H9 (cell line): ENCODE measurements at regions not wholly inside any gene's neighbourhood (a gene's known extent, or its start where the extent isn't known, plus 50 kb on each side); places are given as distances from the start of the nearest gene placed in this dataset.

Source experiments
- DNase-seq: peaks from one replicate; pipeline ENCODE4 v3.0.0-alpha.2; 2017
- H2AFZ ChIP-seq: one replicate; pipeline ENCODE4 v1.6.1; 2013; ENCODE audit warnings: mild to moderate bottlenecking, low read length, control low read depth, moderate library complexity
- H2AK5ac ChIP-seq: 2 replicates; pipeline ENCODE4 v1.6.1; 2013; ENCODE audit warnings: low read length, control low read depth, mixed read lengths; ENCODE audit not compliant: insufficient read length
- H2BK120ac ChIP-seq: one replicate; pipeline ENCODE4 v1.6.1; 2013; ENCODE audit warnings: low read depth, mild to moderate bottlenecking, low read length, control low read depth, inconsistent platforms; ENCODE audit not compliant: poor library complexity, severe bottlenecking
- H2BK12ac ChIP-seq: 2 replicates; pipeline ENCODE4 v1.6.1; 2013; ENCODE audit warnings: low read length, control low read depth, mixed read lengths, low read depth; ENCODE audit not compliant: insufficient read length
- H2BK15ac ChIP-seq: 2 replicates; pipeline ENCODE4 v1.6.1; 2013; ENCODE audit warnings: low read depth, low read length, control low read depth
- H2BK20ac ChIP-seq: one replicate; pipeline ENCODE4 v1.6.1; 2013; ENCODE audit warnings: low read depth, mild to moderate bottlenecking, low read length, control low read depth, inconsistent platforms; ENCODE audit not compliant: poor library complexity, severe bottlenecking
- H2BK5ac ChIP-seq: 2 replicates; pipeline ENCODE4 v1.6.1; 2013; ENCODE audit warnings: low read length, control low read depth, mixed read lengths; ENCODE audit not compliant: insufficient read length
- H3K14ac ChIP-seq: 2 replicates; pipeline ENCODE4 v1.6.1; 2013; ENCODE audit warnings: low read length, control low read depth; ENCODE audit not compliant: insufficient read depth
- H3K18ac ChIP-seq: 2 replicates; pipeline ENCODE4 v1.6.1; 2013; ENCODE audit warnings: low read depth, mild to moderate bottlenecking, mixed read lengths, low read length, control low read depth; ENCODE audit not compliant: insufficient read length
- H3K23ac ChIP-seq: 2 replicates; pipeline ENCODE4 v1.6.1; 2013; ENCODE audit warnings: low read length, control low read depth, mixed read lengths, low read depth; ENCODE audit not compliant: insufficient read length
- H3K23me2 ChIP-seq: 2 replicates; pipeline ENCODE4 v1.6.1; 2013; ENCODE audit warnings: low read depth, mild to moderate bottlenecking, mixed read lengths, low read length, control low read depth; ENCODE audit not compliant: insufficient read length, poor library complexity, severe bottlenecking
- H3K27ac ChIP-seq: 2 replicates; pipeline ENCODE4 v1.5.1; 2013; ENCODE audit warnings: low read length, control low read depth, mixed read lengths, low read depth; ENCODE audit not compliant: insufficient read length
- H3K27me3 ChIP-seq: 2 replicates; pipeline ENCODE4 v1.6.1; 2013; ENCODE audit warnings: low read length, control low read depth, inconsistent platforms; ENCODE audit not compliant: insufficient read depth
- H3K4ac ChIP-seq: 2 replicates; pipeline ENCODE4 v1.6.1; 2013; ENCODE audit warnings: low read depth, mild to moderate bottlenecking, control low read depth, inconsistent platforms, low read length, moderate library complexity
- H3K4me1 ChIP-seq: 2 replicates; pipeline ENCODE4 v1.6.1; 2013; ENCODE audit warnings: low read length, control low read depth, inconsistent platforms; ENCODE audit not compliant: insufficient read depth
- H3K4me2 ChIP-seq: 2 replicates; pipeline ENCODE4 v1.6.1; 2013; ENCODE audit warnings: low read length, control low read depth, mixed read lengths; ENCODE audit not compliant: insufficient read length, insufficient read depth
- H3K56ac ChIP-seq: 2 replicates; pipeline ENCODE4 v1.6.1; 2013; ENCODE audit warnings: low read depth, mild to moderate bottlenecking, mixed read lengths, low read length, control low read depth; ENCODE audit not compliant: insufficient read length
- H3K79me1 ChIP-seq: 2 replicates; pipeline ENCODE4 v1.6.1; 2013; ENCODE audit warnings: low read depth, mild to moderate bottlenecking, moderate library complexity, low read length, control low read depth, inconsistent platforms; ENCODE audit not compliant: insufficient read depth, poor library complexity, severe bottlenecking
- H3K79me2 ChIP-seq: 2 replicates; pipeline ENCODE4 v1.6.1; 2013; ENCODE audit warnings: low read length, control low read depth, inconsistent platforms; ENCODE audit not compliant: insufficient read depth
- H3K9ac ChIP-seq: 2 replicates; pipeline ENCODE4 v1.6.1; 2013; ENCODE audit warnings: low read length, control low read depth, mixed read lengths; ENCODE audit not compliant: insufficient read length; ENCODE audit errors: extremely low read depth
- H3K9me3 ChIP-seq: one replicate; pipeline ENCODE4 v1.6.1; 2013; ENCODE audit warnings: low read depth, low read length, inconsistent platforms; ENCODE audit not compliant: control insufficient read depth
- H3T11ph ChIP-seq: one replicate; pipeline ENCODE4 v1.6.1; 2013; ENCODE audit warnings: mild to moderate bottlenecking, low read length, control low read depth, inconsistent platforms
- H4K20me1 ChIP-seq: one replicate; pipeline ENCODE4 v1.6.1; 2013; ENCODE audit not compliant: control insufficient read depth, insufficient read length, insufficient read depth
- H4K5ac ChIP-seq: 2 replicates; pipeline ENCODE4 v1.6.1; 2013; ENCODE audit warnings: low read depth, mild to moderate bottlenecking, mixed read lengths, low read length, control low read depth; ENCODE audit not compliant: insufficient read length
- H4K8ac ChIP-seq: replicated peaks from 2 replicates; pipeline ENCODE4 v1.6.1; 2013; ENCODE audit warnings: low read length, control low read depth, mixed read lengths, low read depth; ENCODE audit not compliant: insufficient read length
- H4K91ac ChIP-seq: 2 replicates; pipeline ENCODE4 v1.6.1; 2013; ENCODE audit warnings: low read depth, mild to moderate bottlenecking, moderate library complexity, mixed read lengths, low read length, control low read depth; ENCODE audit not compliant: insufficient read length
- H3K27ac Mint-ChIP-seq, 3 experiments: 2 replicates in 2 of 3; 3 replicates in 1 of 3; pipeline ENCODE4 v1.8.0; 2020 to 2021; ENCODE audit warnings: mixed read lengths in 3 of 3, mild to moderate bottlenecking in 1 of 3, moderate library complexity in 1 of 3
- H3K27me3 Mint-ChIP-seq: 2 replicates; pipeline ENCODE4 v1.8.0; 2021; ENCODE audit warnings: low read depth, mild to moderate bottlenecking, moderate library complexity, mixed read lengths
- H3K36me3 Mint-ChIP-seq, 3 experiments: 2 replicates in 2 of 3; 3 replicates in 1 of 3; pipeline ENCODE4 v1.8.0; 2020 to 2021; ENCODE audit warnings: low read depth in 3 of 3, mixed read lengths in 3 of 3; ENCODE audit not compliant: insufficient read depth in 1 of 3
- H3K4me1 Mint-ChIP-seq, 2 experiments: 2 replicates each; pipeline ENCODE4 v1.8.0; 2020; ENCODE audit warnings: mixed read lengths in 2 of 2
- H3K4me3 Mint-ChIP-seq, 2 experiments: 2 replicates in 1 of 2; 3 replicates in 1 of 2; pipeline ENCODE4 v1.8.0; 2020 to 2021; ENCODE audit warnings: mild to moderate bottlenecking in 2 of 2, mixed read lengths in 2 of 2, moderate library complexity in 1 of 2
- H3K9me3 Mint-ChIP-seq, 2 experiments: 2 replicates in 1 of 2; 3 replicates in 1 of 2; pipeline ENCODE4 v1.8.0; 2020; ENCODE audit warnings: mild to moderate bottlenecking in 2 of 2, mixed read lengths in 2 of 2, moderate library complexity in 1 of 2
- WGBS: extraction: QIAGEN DNeasy Blood & Tissue Kit; methylation state at CpG from one replicate; pipeline ENCODE4 v1.1.7; 2013; ENCODE audit warnings: missing lambda C conversion rate, low lambda C conversion rate, mixed read lengths; ENCODE audit not compliant: insufficient read length; ENCODE audit errors: extremely low coverage; 5-methylcytosine and 5-hydroxymethylcytosine counted together
- TF ChIP-seq, protein P1 (sequence below): fragments of 200-600 bp; sonication (generic); conservative IDR thresholded peaks from 3 replicates; pipeline ENCODE4 v1.8.0; 2021; ENCODE audit warnings: antibody characterized with exemption, mild to moderate bottlenecking

- Histone ChIP-seq H3K9me3 (no peaks in the 10 kb centered on the region), H2AK5ac (no peak overlapping the region), H3K4me1 (no peaks in the 10 kb centered on the region), H2BK120ac (no peak overlapping the region), H3K4me2 (no peak overlapping the region), H2BK20ac (no peak overlapping the region), H3K79me2 (no peaks in the 10 kb centered on the region), H3K79me1 (no peaks in the 10 kb centered on the region), H3T11ph (no peak overlapping the region), H4K8ac (no peak overlapping the region), H2BK15ac (no peak overlapping the region), H3K9ac (no peak overlapping the region), H4K5ac (no peak overlapping the region), H3K23ac (no peak overlapping the region), H2BK5ac (no peak overlapping the region), H3K27me3 (no peaks in the 10 kb centered on the region), H3K56ac (no peak overlapping the region), H3K4ac (no peak overlapping the region), H3K23me2 (no peaks in the 10 kb centered on the region), H3K14ac (no peak overlapping the region), H2AFZ (no peak overlapping the region), H2BK12ac (no peak overlapping the region), H4K20me1 (no peaks in the 10 kb centered on the region), H3K27ac (no peak overlapping the region), H3K18ac (no peak overlapping the region), H4K91ac (no peak overlapping the region)
- TF ChIP-seq, protein P1, sequence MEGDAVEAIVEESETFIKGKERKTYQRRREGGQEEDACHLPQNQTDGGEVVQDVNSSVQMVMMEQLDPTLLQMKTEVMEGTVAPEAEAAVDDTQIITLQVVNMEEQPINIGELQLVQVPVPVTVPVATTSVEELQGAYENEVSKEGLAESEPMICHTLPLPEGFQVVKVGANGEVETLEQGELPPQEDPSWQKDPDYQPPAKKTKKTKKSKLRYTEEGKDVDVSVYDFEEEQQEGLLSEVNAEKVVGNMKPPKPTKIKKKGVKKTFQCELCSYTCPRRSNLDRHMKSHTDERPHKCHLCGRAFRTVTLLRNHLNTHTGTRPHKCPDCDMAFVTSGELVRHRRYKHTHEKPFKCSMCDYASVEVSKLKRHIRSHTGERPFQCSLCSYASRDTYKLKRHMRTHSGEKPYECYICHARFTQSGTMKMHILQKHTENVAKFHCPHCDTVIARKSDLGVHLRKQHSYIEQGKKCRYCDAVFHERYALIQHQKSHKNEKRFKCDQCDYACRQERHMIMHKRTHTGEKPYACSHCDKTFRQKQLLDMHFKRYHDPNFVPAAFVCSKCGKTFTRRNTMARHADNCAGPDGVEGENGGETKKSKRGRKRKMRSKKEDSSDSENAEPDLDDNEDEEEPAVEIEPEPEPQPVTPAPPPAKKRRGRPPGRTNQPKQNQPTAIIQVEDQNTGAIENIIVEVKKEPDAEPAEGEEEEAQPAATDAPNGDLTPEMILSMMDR: no peak
- no peaks in the 10 kb centered on the region for H3K9me3 Mint-ChIP-seq
- no peak overlapping the region for H3K4me3 Mint-ChIP-seq
- H3K36me3 Mint-ChIP-seq: no peaks in the 10 kb centered on the region
- H3K27ac Mint-ChIP-seq: no peak overlapping the region
- H3K27me3 Mint-ChIP-seq: peaks cover 5% of the 10 kb centered on the region
- H3K4me1 Mint-ChIP-seq: no peaks in the 10 kb centered on the region
- WGBS: no CpG with 5 or more reads among the region's 7 CpGs
- DNase-seq: peak; percentile 3
These were observed 94.2 kb downstream of the AIPL1 start for GRCh38 chr17:6340708-6341107.
